DOHH2 (cell line): ENCODE measurements at regions not wholly inside any gene's neighbourhood (a gene's known extent, or its start where the extent isn't known, plus 50 kb on each side); places are given as distances from the start of the nearest gene placed in this dataset.

Experiments used
- H3F3A ChIP-seq: fragments of 200-600 bp; sonication (generic), shearing (Covaris generic); 2 replicates; pipeline ENCODE4 v1.6.0; 2016; ENCODE audit warnings: antibody characterized with exemption, mild to moderate bottlenecking; ENCODE audit not compliant: control insufficient read depth, insufficient read depth
- H3K27ac ChIP-seq: fragments of 200-600 bp; sonication (generic); 2 replicates; pipeline ENCODE4 v1.5.1; 2014; ENCODE audit warnings: low read depth, mild to moderate bottlenecking, low read length, moderate library complexity
- H3K27me3 ChIP-seq: fragments of 200-600 bp; sonication (generic); 2 replicates; pipeline ENCODE4 v1.6.1; 2014; ENCODE audit warnings: mild to moderate bottlenecking, low read length, mixed read lengths; ENCODE audit not compliant: control insufficient read depth
- H3K36me3 ChIP-seq: fragments of 200-600 bp; sonication (generic); 2 replicates; pipeline ENCODE4 v1.6.1; 2014; ENCODE audit warnings: mild to moderate bottlenecking, low read length, moderate library complexity, mixed read lengths; ENCODE audit not compliant: control insufficient read depth
- H3K4me1 ChIP-seq: fragments of 200-600 bp; sonication (generic); 2 replicates; pipeline ENCODE4 v1.6.1; 2014; ENCODE audit warnings: mild to moderate bottlenecking, low read length, mixed read lengths; ENCODE audit not compliant: control insufficient read depth
- H3K4me2 ChIP-seq: fragments of 200-600 bp; sonication (generic); 2 replicates; pipeline ENCODE4 v1.6.0; 2014; ENCODE audit warnings: mild to moderate bottlenecking, low read length, moderate library complexity
- H3K4me3 ChIP-seq: fragments of 200-600 bp; sonication (generic); 2 replicates; pipeline ENCODE4 v1.5.1; 2014; ENCODE audit warnings: mild to moderate bottlenecking, low read length, mixed read lengths
- H3K79me2 ChIP-seq: fragments of 200-600 bp; sonication (generic); 2 replicates; pipeline ENCODE4 v1.6.1; 2014; ENCODE audit warnings: mild to moderate bottlenecking, low read length, mixed read lengths; ENCODE audit not compliant: control insufficient read depth
- H3K9me2 ChIP-seq: fragments of 200-600 bp; sonication (generic); replicated peaks from 2 replicates; pipeline ENCODE4 v1.6.1; 2014; ENCODE audit warnings: mild to moderate bottlenecking, low read length, mixed read lengths; ENCODE audit not compliant: control insufficient read depth
- H3K9me3 ChIP-seq: fragments of 200-600 bp; sonication (generic); 2 replicates; pipeline ENCODE4 v1.6.1; 2014; ENCODE audit warnings: antibody characterized with exemption, low read length, mixed read lengths; ENCODE audit not compliant: control insufficient read depth, insufficient read depth
- H4K20me1 ChIP-seq: fragments of 200-600 bp; sonication (generic); 2 replicates; pipeline ENCODE4 v1.6.0; 2014; ENCODE audit warnings: low read depth, mild to moderate bottlenecking, antibody characterized with exemption, low read length, moderate library complexity; ENCODE audit not compliant: control insufficient read depth, insufficient read depth
- EZH2phosphoT487 ChIP-seq: fragments of 200-600 bp; sonication (generic); IDR thresholded peaks from 2 replicates; pipeline ENCODE4 v1.6.1; 2017; ENCODE audit warnings: borderline replicate concordance, mild to moderate bottlenecking, antibody characterized with exemption, low read length, moderate library complexity, mixed read lengths
- TF ChIP-seq, protein P1 (sequence below): fragments of 200-600 bp; sonication (generic); IDR thresholded peaks from one replicate; pipeline ENCODE4 v1.5.1; 2014; ENCODE audit warnings: antibody characterized with exemption, mild to moderate bottlenecking, low read depth, low read length; ENCODE audit not compliant: poor library complexity, severe bottlenecking

DNA sequence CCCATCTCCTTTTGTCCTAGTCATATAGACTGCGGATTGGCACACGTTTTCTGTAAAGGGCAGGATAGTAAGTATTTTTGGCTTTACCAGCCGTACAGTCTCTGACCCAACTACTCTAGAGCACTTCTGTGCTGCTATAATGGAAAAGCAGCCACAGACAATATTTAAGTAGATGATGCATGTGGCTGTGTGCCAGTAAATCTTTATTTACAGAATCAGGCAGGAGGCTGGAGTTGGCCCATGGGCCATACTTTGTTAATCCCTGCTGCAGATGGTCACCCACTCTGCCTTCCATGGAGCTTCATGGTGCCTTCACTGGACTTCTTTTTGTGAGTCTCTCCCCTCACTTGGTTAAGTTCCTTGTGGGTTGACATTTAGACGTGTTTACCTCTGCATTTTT, 584.5 kb upstream of the TBX3 start:
- H3K4me1 ChIP-seq: no peaks in the 10 kb centered on the region
- H3K9me3 ChIP-seq: no peaks in the 10 kb centered on the region
- H3K36me3 ChIP-seq: no peaks in the 10 kb centered on the region
- H3K27ac ChIP-seq: no peak overlapping the region
- no peaks in the 10 kb centered on the region for H3K27me3 ChIP-seq
- H4K20me1 ChIP-seq: no peaks in the 10 kb centered on the region
- no peak for TF ChIP-seq EZH2phosphoT487
- TF ChIP-seq, protein P1, sequence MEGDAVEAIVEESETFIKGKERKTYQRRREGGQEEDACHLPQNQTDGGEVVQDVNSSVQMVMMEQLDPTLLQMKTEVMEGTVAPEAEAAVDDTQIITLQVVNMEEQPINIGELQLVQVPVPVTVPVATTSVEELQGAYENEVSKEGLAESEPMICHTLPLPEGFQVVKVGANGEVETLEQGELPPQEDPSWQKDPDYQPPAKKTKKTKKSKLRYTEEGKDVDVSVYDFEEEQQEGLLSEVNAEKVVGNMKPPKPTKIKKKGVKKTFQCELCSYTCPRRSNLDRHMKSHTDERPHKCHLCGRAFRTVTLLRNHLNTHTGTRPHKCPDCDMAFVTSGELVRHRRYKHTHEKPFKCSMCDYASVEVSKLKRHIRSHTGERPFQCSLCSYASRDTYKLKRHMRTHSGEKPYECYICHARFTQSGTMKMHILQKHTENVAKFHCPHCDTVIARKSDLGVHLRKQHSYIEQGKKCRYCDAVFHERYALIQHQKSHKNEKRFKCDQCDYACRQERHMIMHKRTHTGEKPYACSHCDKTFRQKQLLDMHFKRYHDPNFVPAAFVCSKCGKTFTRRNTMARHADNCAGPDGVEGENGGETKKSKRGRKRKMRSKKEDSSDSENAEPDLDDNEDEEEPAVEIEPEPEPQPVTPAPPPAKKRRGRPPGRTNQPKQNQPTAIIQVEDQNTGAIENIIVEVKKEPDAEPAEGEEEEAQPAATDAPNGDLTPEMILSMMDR: no peak
- no peak overlapping the region for H3K4me2 ChIP-seq
- H3F3A ChIP-seq: no peaks in the 10 kb centered on the region
- H3K9me2 ChIP-seq: no peaks in the 10 kb centered on the region
- H3K4me3 ChIP-seq: no peak overlapping the region
- no peaks in the 10 kb centered on the region for H3K79me2 ChIP-seq

DNA sequence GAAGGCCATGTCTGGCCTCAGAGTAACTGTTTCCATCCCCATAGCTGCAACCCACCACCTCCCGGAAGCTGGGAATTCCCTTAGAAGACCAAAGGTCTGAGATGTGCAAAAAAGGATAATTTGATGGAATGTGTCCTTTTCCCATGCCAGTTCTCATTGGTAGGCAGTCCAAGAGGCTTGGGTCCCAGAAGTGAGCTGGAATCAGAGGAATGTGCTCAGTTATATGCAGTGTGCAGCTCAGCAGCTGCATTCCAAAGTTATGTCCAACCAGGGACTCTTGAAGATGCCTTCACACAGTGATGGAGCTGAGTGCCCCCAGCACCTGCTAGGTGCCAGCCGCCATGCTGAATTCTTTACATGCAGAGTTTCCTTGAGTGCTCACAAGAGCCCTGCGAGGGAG, 583.9 kb upstream of the TBX3 start:
- H3F3A ChIP-seq: no peaks in the 10 kb centered on the region

DNA sequence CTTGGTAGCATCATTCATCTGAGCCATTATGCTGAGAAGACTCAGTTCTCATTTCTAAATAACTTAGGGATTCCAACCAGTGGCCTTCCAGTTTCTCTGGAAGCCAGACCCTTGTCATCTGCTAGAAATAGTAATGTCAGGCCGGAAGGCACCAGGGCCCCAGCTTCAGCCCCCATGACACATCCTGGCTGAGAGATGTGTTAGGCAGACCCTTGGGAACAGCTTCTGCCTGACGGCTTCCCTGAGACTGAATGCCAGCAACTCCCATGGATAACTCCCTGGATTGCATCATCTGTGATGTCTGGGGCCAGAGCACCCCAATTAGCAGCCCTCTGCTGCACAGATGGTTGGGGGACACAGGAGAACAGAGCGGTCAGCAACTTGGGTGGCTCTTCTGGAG, 583.5 kb upstream of the TBX3 start:
- Histone ChIP-seq H3K27me3 (no peaks in the 10 kb centered on the region), H3K79me2 (no peaks in the 10 kb centered on the region), H3F3A (no peaks in the 10 kb centered on the region), H3K4me1 (no peaks in the 10 kb centered on the region), H3K9me2 (no peaks in the 10 kb centered on the region), H3K36me3 (no peaks in the 10 kb centered on the region), H3K27ac (no peak overlapping the region), H3K9me3 (no peaks in the 10 kb centered on the region), H4K20me1 (no peaks in the 10 kb centered on the region), H3K4me3 (no peak overlapping the region), H3K4me2 (no peak overlapping the region)
- TF ChIP-seq, protein P1: no peak
- no peak for TF ChIP-seq EZH2phosphoT487

More for the DNA sequence above, 583.9 kb upstream of the TBX3 start:
- Histone ChIP-seq H4K20me1 (no peaks in the 10 kb centered on the region), H3K27me3 (no peaks in the 10 kb centered on the region), H3K36me3 (no peaks in the 10 kb centered on the region), H3K4me3 (no peak overlapping the region), H3K79me2 (no peaks in the 10 kb centered on the region), H3K4me2 (no peak overlapping the region), H3K27ac (no peak overlapping the region), H3K9me3 (no peaks in the 10 kb centered on the region), H3K4me1 (no peaks in the 10 kb centered on the region), H3K9me2 (no peaks in the 10 kb centered on the region)
- TF ChIP-seq EZH2phosphoT487: no peak
- TF ChIP-seq, protein P1: no peak

- Histone ChIP-seq H4K20me1 (no peaks in the 10 kb centered on the region), H3K36me3 (no peaks in the 10 kb centered on the region), H3K4me3 (no peak overlapping the region), H3K79me2 (no peaks in the 10 kb centered on the region), H3K9me2 (no peaks in the 10 kb centered on the region), H3K4me1 (no peaks in the 10 kb centered on the region), H3K27me3 (no peaks in the 10 kb centered on the region), H3K4me2 (no peak overlapping the region), H3F3A (no peaks in the 10 kb centered on the region), H3K9me3 (no peaks in the 10 kb centered on the region), H3K27ac (no peak overlapping the region)
- TF ChIP-seq EZH2phosphoT487: no peak
- TF ChIP-seq, protein P1: no peak
These were observed 580.6 kb upstream of the TBX3 start for GRCh38 chr12:115264605-115265004.
